SK-N-SH (cell line): ENCODE measurements at regions not wholly inside any gene's neighbourhood (a gene's known extent, or its start where the extent isn't known, plus 50 kb on each side); places are given as distances from the start of the nearest gene placed in this dataset.

ENCODE experiments used
- CTCF ChIA-PET: fragments of 300-600, 350-600 bp; formaldehyde crosslinking; extraction: SDS; loops from one replicate; lab custom pipeline; 2021; lab: Yijun Ruan, JAX
- POLR2A ChIA-PET: fragments of 350-600 bp; sonication (Branson Sonifier 250); formaldehyde crosslinking; extraction: SDS; loops from one replicate; lab custom pipeline; 2020; ENCODE audit warnings: antibody characterized with exemption, inconsistent platforms; lab: Yijun Ruan, JAX
- DNase-seq: peaks from one replicate; pipeline ENCODE4 v3.0.0; 2012
- H2AFZ ChIP-seq: fragments of 200-600 bp; sonication (generic); 2 replicates; pipeline ENCODE4 v1.8.1; 2016; ENCODE audit warnings: antibody characterized with exemption, mild to moderate bottlenecking, low read depth
- H3F3A ChIP-seq: fragments of 200-600 bp; sonication (generic); replicated peaks from 2 replicates; pipeline ENCODE3; 2016; ENCODE audit warnings: antibody characterized with exemption, mild to moderate bottlenecking; ENCODE audit not compliant: insufficient read depth
- H3K27ac ChIP-seq, 2 experiments: fragments of 200-500 bp in 1 of 2; fragments of 200-600 bp in 1 of 2; sonication (Bioruptor generic) in 1 of 2; sonication (generic), shearing (Covaris generic) in 1 of 2; 2 replicates each; pipeline versions ENCODE4 v1.5.1 to v1.6.1; 2014 to 2016; ENCODE audit warnings: low read depth in 2 of 2, inconsistent platforms in 1 of 2, low read length in 1 of 2, mild to moderate bottlenecking in 1 of 2, mixed read lengths in 1 of 2
- H3K27me3 ChIP-seq: fragments of 200-600 bp; sonication (generic), shearing (Covaris generic); 2 replicates; pipeline ENCODE4 v1.6.1; 2016; ENCODE audit warnings: mixed run types; ENCODE audit not compliant: insufficient read depth
- H3K36me3 ChIP-seq, 2 experiments: fragments of 200-500 bp in 1 of 2; fragments of 200-600 bp in 1 of 2; sonication (Bioruptor generic) in 1 of 2; sonication (generic) in 1 of 2; replicated peaks in 1 of 2; 2 replicates each; pipeline versions ENCODE3 to v1.5.1; 2014 to 2016; ENCODE audit warnings: low read length in 1 of 2, mild to moderate bottlenecking in 1 of 2; ENCODE audit not compliant: insufficient read depth in 2 of 2, control insufficient read depth in 1 of 2
- H3K4me1 ChIP-seq, 2 experiments: fragments of 200-500 bp in 1 of 2; fragments of 200-600 bp in 1 of 2; sonication (Bioruptor generic) in 1 of 2; sonication (generic), shearing (Covaris generic) in 1 of 2; 2 replicates each; pipeline versions ENCODE4 v1.5.1 to v1.6.1; 2014 to 2016; ENCODE audit warnings: low read depth in 1 of 2, low read length in 1 of 2, mixed run types in 1 of 2; ENCODE audit not compliant: insufficient read depth in 2 of 2, control insufficient read depth in 1 of 2
- H3K4me2 ChIP-seq: fragments of 200-600 bp; sonication (generic), shearing (Covaris generic); 2 replicates; pipeline ENCODE4 v1.6.1; 2017; ENCODE audit warnings: mixed run types
- H3K4me3 ChIP-seq, 2 experiments: fragments of 200-500 bp in 1 of 2; fragments of 200-600 bp in 1 of 2; sonication (Bioruptor generic) in 1 of 2; sonication (generic), shearing (Covaris generic) in 1 of 2; 2 replicates each; pipeline versions ENCODE4 v1.5.1 to v1.8.1; 2014 to 2016; ENCODE audit warnings: low read depth in 2 of 2, inconsistent platforms in 1 of 2, low read length in 1 of 2, mild to moderate bottlenecking in 1 of 2, mixed read lengths in 1 of 2, moderate library complexity in 1 of 2
- H3K79me2 ChIP-seq: fragments of 200-600 bp; sonication (generic); 2 replicates; pipeline ENCODE4 v1.8.1; 2017; ENCODE audit warnings: mild to moderate bottlenecking; ENCODE audit not compliant: insufficient read depth
- H3K9ac ChIP-seq: fragments of 200-600 bp; sonication (generic); 2 replicates; pipeline ENCODE4 v1.6.1; 2017; ENCODE audit warnings: mixed run types
- H3K9me2 ChIP-seq: fragments of 200-600 bp; sonication (generic); 2 replicates; pipeline ENCODE4 v1.6.1; 2017; ENCODE audit warnings: mixed run types
- H3K9me3 ChIP-seq: fragments of 200-600 bp; sonication (generic); 2 replicates; pipeline ENCODE4 v1.6.1; 2017; ENCODE audit warnings: mixed run types, mild to moderate bottlenecking, moderate library complexity
- H4K20me1 ChIP-seq: fragments of 200-600 bp; sonication (generic); 2 replicates; pipeline ENCODE4 v1.6.1; 2017; ENCODE audit warnings: mild to moderate bottlenecking, mixed run types; ENCODE audit not compliant: insufficient read depth
- EP300 ChIP-seq, 2 experiments: IDR thresholded peaks; 2 replicates each; pipeline versions ENCODE4 v1.4.0 to v1.6.1; 2012; ENCODE audit warnings: borderline replicate concordance in 1 of 2, low read depth in 1 of 2, low read length in 1 of 2
- FOXJ3 ChIP-seq: sonication (generic); formaldehyde crosslinking; IDR thresholded peaks from 2 replicates; pipeline ENCODE4 v1.5.1; 2020; ENCODE audit warnings: mild to moderate bottlenecking, missing genetic modification reagents
- GABPA ChIP-seq: IDR thresholded peaks from 2 replicates; pipeline ENCODE4 v1.4.0; 2012; ENCODE audit warnings: low read depth, mild to moderate bottlenecking
- GATA2 ChIP-seq: sonication (generic); formaldehyde crosslinking; IDR thresholded peaks from 2 replicates; pipeline ENCODE4 v1.5.0; 2020; ENCODE audit warnings: mild to moderate bottlenecking, missing genetic modification reagents
- JUND ChIP-seq: IDR thresholded peaks from 2 replicates; pipeline ENCODE4 v1.4.0; 2012
- MAX ChIP-seq: IDR thresholded peaks from 2 replicates; pipeline ENCODE4 v1.4.0; 2012; ENCODE audit warnings: low read depth
- NFIC ChIP-seq: IDR thresholded peaks from 2 replicates; pipeline ENCODE4 v1.4.0; 2012; ENCODE audit warnings: borderline replicate concordance
- NRF1 ChIP-seq: IDR thresholded peaks from 2 replicates; pipeline ENCODE4 v1.6.1; 2012; ENCODE audit warnings: low read depth, mild to moderate bottlenecking, low read length
- PBX3 ChIP-seq: IDR thresholded peaks from 2 replicates; pipeline ENCODE4; 2012
- RAD21 ChIP-seq: IDR thresholded peaks from 2 replicates; pipeline ENCODE4 v1.6.1; 2012; ENCODE audit warnings: mild to moderate bottlenecking, low read length
- RCOR1 ChIP-seq: fragments of 150-350 bp; IDR thresholded peaks from 2 replicates; pipeline ENCODE4 v1.6.1; 2017; ENCODE audit warnings: antibody characterized with exemption, low read length
- REST ChIP-seq: IDR thresholded peaks from 2 replicates; pipeline ENCODE4 v1.6.1; 2012; ENCODE audit warnings: mild to moderate bottlenecking, low read depth, low read length, moderate library complexity
- RXRA ChIP-seq: IDR thresholded peaks from 2 replicates; pipeline ENCODE4 v1.4.0; 2012; ENCODE audit warnings: low read depth, mild to moderate bottlenecking, borderline replicate concordance
- SIN3A ChIP-seq: IDR thresholded peaks from 2 replicates; pipeline ENCODE4 v1.6.1; 2012; ENCODE audit warnings: low read depth, mild to moderate bottlenecking, low read length, moderate library complexity, borderline replicate concordance
- TAF1 ChIP-seq: IDR thresholded peaks from 2 replicates; pipeline ENCODE4 v1.6.1; 2012; ENCODE audit warnings: low read depth, mild to moderate bottlenecking, low read length, moderate library complexity, borderline replicate concordance
- TCF12 ChIP-seq: IDR thresholded peaks from 2 replicates; pipeline ENCODE4 v1.4.0; 2012
- WGBS: methylation state at CpG from one replicate; pipeline ENCODE4 v1.1.6; 2017; ENCODE audit warnings: low lambda C conversion rate; 5-methylcytosine and 5-hydroxymethylcytosine counted together
- TF ChIP-seq, protein P1 (sequence below): IDR thresholded peaks from 2 replicates; pipeline ENCODE4 v1.4.0; 2012; ENCODE audit warnings: low read depth, borderline replicate concordance
- TF ChIP-seq, protein P2 (sequence below): IDR thresholded peaks from 2 replicates; pipeline ENCODE4 v1.4.0; 2012; ENCODE audit warnings: low read depth, borderline replicate concordance

DNA sequence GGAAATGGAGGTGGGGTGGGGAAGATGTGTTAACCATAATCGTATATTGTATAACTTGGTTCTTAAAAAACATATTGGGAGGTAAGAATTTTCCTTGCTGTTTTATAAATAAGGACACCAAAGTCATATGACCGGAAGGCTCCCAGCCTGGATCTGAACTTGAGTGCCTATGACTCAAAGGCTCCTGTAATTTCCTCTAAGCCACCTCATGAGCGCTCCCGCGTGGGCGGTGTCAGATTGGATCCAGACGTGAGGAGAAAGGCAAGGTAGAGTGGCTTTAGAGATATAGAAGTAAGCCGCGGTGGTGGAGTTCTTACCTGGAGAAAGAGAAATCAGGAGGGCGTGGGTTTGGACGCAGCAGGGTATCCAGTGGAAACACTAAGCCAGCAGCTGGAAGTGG, 196.2 kb upstream of the NLRP1 start:
- Histone ChIP-seq H3K4me1 (peaks cover 0 to 5% of the 10 kb centered on the region in 2 experiments; a peak in 1 of 4 replicates), H4K20me1 (no peaks in the 10 kb centered on the region), H3K9me3 (no peaks in the 10 kb centered on the region), H3K4me2 (no peak overlapping the region; the same call in 1 of the 2 replicates), H3F3A (peaks cover 7% of the 10 kb centered on the region), H3K4me3 (no peak overlapping the region), H3K79me2 (no peaks in the 10 kb centered on the region), H3K27ac (no peak overlapping the region), H3K9ac (no peak overlapping the region), H3K9me2 (no peaks in the 10 kb centered on the region), H2AFZ (no peak overlapping the region; the same call in 1 of the 2 replicates), H3K27me3 (no peaks in the 10 kb centered on the region; the same call in 1 of the 2 replicates), H3K36me3 (no peaks in the 10 kb centered on the region)
- ChIA-PET CTCF (no interaction called here), POLR2A (no interaction called here)
- 41% methylated on average over 11 of the region's 11 CpGs for WGBS
- DNase-seq: no peak
- TF ChIP-seq, protein P1, sequence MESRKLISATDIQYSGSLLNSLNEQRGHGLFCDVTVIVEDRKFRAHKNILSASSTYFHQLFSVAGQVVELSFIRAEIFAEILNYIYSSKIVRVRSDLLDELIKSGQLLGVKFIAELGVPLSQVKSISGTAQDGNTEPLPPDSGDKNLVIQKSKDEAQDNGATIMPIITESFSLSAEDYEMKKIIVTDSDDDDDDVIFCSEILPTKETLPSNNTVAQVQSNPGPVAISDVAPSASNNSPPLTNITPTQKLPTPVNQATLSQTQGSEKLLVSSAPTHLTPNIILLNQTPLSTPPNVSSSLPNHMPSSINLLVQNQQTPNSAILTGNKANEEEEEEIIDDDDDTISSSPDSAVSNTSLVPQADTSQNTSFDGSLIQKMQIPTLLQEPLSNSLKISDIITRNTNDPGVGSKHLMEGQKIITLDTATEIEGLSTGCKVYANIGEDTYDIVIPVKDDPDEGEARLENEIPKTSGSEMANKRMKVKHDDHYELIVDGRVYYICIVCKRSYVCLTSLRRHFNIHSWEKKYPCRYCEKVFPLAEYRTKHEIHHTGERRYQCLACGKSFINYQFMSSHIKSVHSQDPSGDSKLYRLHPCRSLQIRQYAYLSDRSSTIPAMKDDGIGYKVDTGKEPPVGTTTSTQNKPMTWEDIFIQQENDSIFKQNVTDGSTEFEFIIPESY: no peak
- TF ChIP-seq TCF12 (no peak), MAX (no peak), RCOR1 (no peak), GATA2 (CRISPR knock-in tag) (no peak), JUND (no peak), NRF1 (no peak), FOXJ3 (no peak), PBX3 (no peak), SIN3A (no peak), RXRA (no peak), EP300 (IDR thresholded peaks at IDR 0.05; ENCODE audit: borderline replicate concordance in 1 of 2, low read depth in 1 of 2, low read length in 1 of 2) (no peak), TAF1 (no peak), GABPA (no peak), RAD21 (no peak), REST (no peak), NFIC (no peak)
- TF ChIP-seq, protein P2, sequence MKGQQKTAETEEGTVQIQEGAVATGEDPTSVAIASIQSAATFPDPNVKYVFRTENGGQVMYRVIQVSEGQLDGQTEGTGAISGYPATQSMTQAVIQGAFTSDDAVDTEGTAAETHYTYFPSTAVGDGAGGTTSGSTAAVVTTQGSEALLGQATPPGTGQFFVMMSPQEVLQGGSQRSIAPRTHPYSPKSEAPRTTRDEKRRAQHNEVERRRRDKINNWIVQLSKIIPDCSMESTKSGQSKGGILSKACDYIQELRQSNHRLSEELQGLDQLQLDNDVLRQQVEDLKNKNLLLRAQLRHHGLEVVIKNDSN: no peak
